Pancreas (tissue), 10 donors: ENCODE measurements at regions not wholly inside any gene's neighbourhood (a gene's known extent, or its start where the extent isn't known, plus 50 kb on each side); places are given as distances from the start of the nearest gene placed in this dataset.

Source experiments
- ATAC-seq, 4 donors: fragments of 200-7000 bp; cut with Tn5 transposase; one replicate each; pipeline versions ENCODE4 v1.8.0 to v1.9.1; 2020; ENCODE audit warnings: mild to moderate bottlenecking in 4 of 4, moderate library complexity in 4 of 4
- DNase-seq, 6 donors: peaks; one replicate each; pipeline ENCODE4 v3.0.0-alpha.2; 2020
- FAIRE-seq: peaks from 2 replicates; lab custom pipeline; 2012; peaks lifted over from hg19 to GRCh38; lab: Jason Lieb, UNC
- H3K27ac ChIP-seq, 4 donors: fragments of 200-600 bp; sonication (generic); 1 replicate in 3 of 4; 2 replicates in 1 of 4; pipeline versions ENCODE4 v1.5.0 to v1.8.0; 2020
- H3K27me3 ChIP-seq, 4 donors: fragments of 200-600 bp; one replicate each; pipeline ENCODE4 v1.8.0; 2021
- H3K36me3 ChIP-seq, 3 donors: fragments of 200-600 bp; sonication (generic) in 1 of 3; one replicate each; pipeline versions ENCODE4 v1.5.0 to v1.8.0; 2020 to 2021
- H3K4me1 ChIP-seq, 3 donors: fragments of 200-600 bp; one replicate each; pipeline ENCODE4 v1.8.0; 2021
- H3K4me3 ChIP-seq, 4 donors: fragments of 200-600 bp; sonication (generic) in 2 of 4; one replicate each; pipeline versions ENCODE4 v1.5.0 to v1.8.0; 2020 to 2021
- H3K9me3 ChIP-seq, 4 donors: fragments of 200-600 bp; one replicate each; pipeline ENCODE4 v1.8.0; 2021
- CTCF ChIP-seq, 4 donors: fragments of 200-600 bp; sonication (generic) in 3 of 4; IDR thresholded peaks; one replicate each; pipeline versions ENCODE4 v1.5.0 to v1.8.0; 2021; ENCODE audit warnings: antibody characterized with exemption in 4 of 4
- WGBS, 2 donors: extraction: QIAGEN DNeasy Blood & Tissue Kit; methylation state at CpG; one replicate each; pipeline ENCODE4 v1.1.7; 2013; 5-methylcytosine and 5-hydroxymethylcytosine counted together
- intact Hi-C, 3 donors: fragments of 100-400 bp; cut with DNase I; formaldehyde crosslinking; loops; one replicate each; pipeline versions ENCODE4 v1.11.1 to v1.14.2; 2022
- donor health status: healthy with polysubstance abuse.
- donor health status: DM: no; HTN: no; CAD: no; lungs with moderate emphysema.
- donor health status: DM: no; HTN: no; CAD: no.
- donor health status: control.
- donor health status: control.
- donor health status: Bipolar disorder and iron deficiency.
- donor health status: DM: yes; HTN: yes; CAD: no.
- donor health status: DM: no; HTN: no; CAD: no.
- donor health status: DM: no; HTN: no; CAD: no.
- donor health status: DM: yes; HTN: yes; CAD: no.

- DNase-seq: no peak
- Histone ChIP-seq H3K4me1 (no peaks in the 10 kb centered on the region), H3K9me3 (no peaks in the 10 kb centered on the region), H3K27ac (no peak overlapping the region), H3K27me3 (no peaks in the 10 kb centered on the region), H3K36me3 (no peaks in the 10 kb centered on the region), H3K4me3 (no peak overlapping the region)
- no peak for TF ChIP-seq CTCF (IDR thresholded peaks at IDR 0.05)
- intact Hi-C loops: no loop called here
- WGBS, 2 donors: 64 to 72% methylated on average over 3 of the region's 3 CpGs
- ATAC-seq: peak in 1 of 4 donors; percentile 11
- no peak for FAIRE-seq
These were observed 53.4 kb upstream of the PRKACB start for GRCh38 chr1:84090447-84091245.

- intact Hi-C loops: no loop called here
These were observed 54.2 kb upstream of the PRKACB start for GRCh38 chr1:84089867-84090266.

GRCh38 chr1:84089465-84089864, 54.6 kb upstream of the PRKACB start:
- no peak overlapping the region for H3K4me3 ChIP-seq
- FAIRE-seq (no peak), ATAC-seq (no peak), DNase-seq (no peak)
- no peaks in the 10 kb centered on the region for H3K4me1 ChIP-seq
- intact Hi-C loops: no loop called here
- H3K36me3 ChIP-seq: no peaks in the 10 kb centered on the region
- H3K27me3 ChIP-seq: no peaks in the 10 kb centered on the region
- H3K27ac ChIP-seq: no peak overlapping the region
- TF ChIP-seq CTCF (IDR thresholded peaks at IDR 0.05): no peak
- H3K9me3 ChIP-seq: no peaks in the 10 kb centered on the region

More at GRCh38 chr1:84089867-84090266, 54.2 kb upstream of the PRKACB start:
- H3K4me1 ChIP-seq: no peaks in the 10 kb centered on the region
- no peaks in the 10 kb centered on the region for H3K27me3 ChIP-seq
- no peak overlapping the region for H3K4me3 ChIP-seq
- no peak overlapping the region for H3K27ac ChIP-seq
- H3K36me3 ChIP-seq: no peaks in the 10 kb centered on the region
- FAIRE-seq: no peak
- no peak for DNase-seq
- TF ChIP-seq CTCF (IDR thresholded peaks at IDR 0.05): no peak
- no peak for ATAC-seq
- H3K9me3 ChIP-seq: no peaks in the 10 kb centered on the region

- FAIRE-seq: no peak
- no peaks in the 10 kb centered on the region for H3K9me3 ChIP-seq
- ATAC-seq: no peak
- no peak overlapping the region for H3K27ac ChIP-seq
- no peak for DNase-seq
- intact Hi-C loops: no loop called here
- TF ChIP-seq CTCF (IDR thresholded peaks at IDR 0.05): no peak
- no peaks in the 10 kb centered on the region for H3K4me1 ChIP-seq
- no peak overlapping the region for H3K4me3 ChIP-seq
- no peaks in the 10 kb centered on the region for H3K36me3 ChIP-seq
- no peaks in the 10 kb centered on the region for H3K27me3 ChIP-seq
- WGBS, 2 donors: 82 to 85% methylated on average over 3 of the region's 3 CpGs
These were observed 57.5 kb upstream of the PRKACB start for GRCh38 chr1:84086616-84087015.

GRCh38 chr1:84086189-84086588, 57.9 kb upstream of the PRKACB start:
- no peak overlapping the region for H3K4me3 ChIP-seq
- 87 to 93% methylated on average over 5 of the region's 5 CpGs for WGBS, 2 donors
- no peak for TF ChIP-seq CTCF (IDR thresholded peaks at IDR 0.05)
- ATAC-seq (no peak), DNase-seq (peak in 2 of 6 donors; percentile 46), FAIRE-seq (no peak)
- H3K9me3 ChIP-seq: no peaks in the 10 kb centered on the region
- intact Hi-C loops: no loop called here
- H3K36me3 ChIP-seq: no peaks in the 10 kb centered on the region
- H3K27ac ChIP-seq: no peak overlapping the region
- no peaks in the 10 kb centered on the region for H3K4me1 ChIP-seq
- H3K27me3 ChIP-seq: no peaks in the 10 kb centered on the region
